Adrenal gland (tissue), 5 donors: ENCODE measurements at regions not wholly inside any gene's neighbourhood (a gene's known extent, or its start where the extent isn't known, plus 50 kb on each side); places are given as distances from the start of the nearest gene placed in this dataset.

Source experiments
- POLR2A ChIP-seq, 2 donors: fragments of 450-650 bp; IDR thresholded peaks; one replicate each; pipeline ENCODE4 v1.6.1; 2017; ENCODE audit warnings: antibody characterized with exemption in 2 of 2, mild to moderate bottlenecking in 2 of 2, moderate library complexity in 1 of 2
- TF ChIP-seq, protein P1 (sequence below), 6 experiments: fragments of 450-650 bp in 4 of 6; fragments of 200-600 bp in 2 of 6; sonication (generic) in 1 of 6; IDR thresholded peaks; 1 replicate in 5 of 6; 2 replicates in 1 of 6; pipeline versions ENCODE4 v1.5.1 to v1.8.0; 2016 to 2021; ENCODE audit warnings: antibody characterized with exemption in 6 of 6, mild to moderate bottlenecking in 2 of 6, moderate library complexity in 1 of 6
- donor health status: DM: no; HTN: no; CAD: no.

GRCh38 chr2:128894896-128895295 lies 576.2 kb upstream of the HS6ST1 start:
- TF ChIP-seq, protein P1, sequence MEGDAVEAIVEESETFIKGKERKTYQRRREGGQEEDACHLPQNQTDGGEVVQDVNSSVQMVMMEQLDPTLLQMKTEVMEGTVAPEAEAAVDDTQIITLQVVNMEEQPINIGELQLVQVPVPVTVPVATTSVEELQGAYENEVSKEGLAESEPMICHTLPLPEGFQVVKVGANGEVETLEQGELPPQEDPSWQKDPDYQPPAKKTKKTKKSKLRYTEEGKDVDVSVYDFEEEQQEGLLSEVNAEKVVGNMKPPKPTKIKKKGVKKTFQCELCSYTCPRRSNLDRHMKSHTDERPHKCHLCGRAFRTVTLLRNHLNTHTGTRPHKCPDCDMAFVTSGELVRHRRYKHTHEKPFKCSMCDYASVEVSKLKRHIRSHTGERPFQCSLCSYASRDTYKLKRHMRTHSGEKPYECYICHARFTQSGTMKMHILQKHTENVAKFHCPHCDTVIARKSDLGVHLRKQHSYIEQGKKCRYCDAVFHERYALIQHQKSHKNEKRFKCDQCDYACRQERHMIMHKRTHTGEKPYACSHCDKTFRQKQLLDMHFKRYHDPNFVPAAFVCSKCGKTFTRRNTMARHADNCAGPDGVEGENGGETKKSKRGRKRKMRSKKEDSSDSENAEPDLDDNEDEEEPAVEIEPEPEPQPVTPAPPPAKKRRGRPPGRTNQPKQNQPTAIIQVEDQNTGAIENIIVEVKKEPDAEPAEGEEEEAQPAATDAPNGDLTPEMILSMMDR (IDR thresholded peaks at IDR 0.05), result no peak
- TF ChIP-seq POLR2A (IDR thresholded peaks at IDR 0.05), result no peak
